ENCODE measurements at regions not wholly inside any gene's neighbourhood (a gene's known extent, or its start where the extent isn't known, plus 50 kb on each side); places are given as distances from the start of the nearest gene placed in this dataset.

DNA sequence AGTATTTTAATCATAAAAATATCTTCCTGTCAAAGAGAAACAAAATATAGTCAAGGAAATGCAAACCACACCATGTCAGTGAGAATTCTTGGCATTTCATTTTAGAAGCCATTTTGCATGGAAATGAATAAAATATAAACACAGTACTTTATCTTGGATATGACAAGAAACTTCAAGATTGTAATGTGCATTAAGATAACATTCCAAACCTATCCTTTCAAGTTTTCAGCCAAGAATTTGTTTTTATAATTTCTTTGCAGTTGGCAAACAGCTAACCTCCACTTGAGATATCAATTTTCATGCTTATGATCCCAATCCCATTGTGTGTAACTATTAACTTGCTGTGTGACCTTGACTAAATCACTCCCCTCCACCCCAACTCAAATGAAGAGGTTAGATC is 59.3 kb upstream of the WT1 start:
- no peaks in the 10 kb centered on the region for H3K9me3 ChIP-seq (ENCODE audit: insufficient read depth in 2 of 2, low read depth in 1 of 2, low read length in 1 of 2)
- no peaks in the 10 kb centered on the region for H4K20me1 ChIP-seq (replicated peaks in 1 of 2; ENCODE audit: control insufficient read depth in 1 of 2, insufficient read depth in 2 of 2, low read length in 2 of 2)
- no peak overlapping the region for H3K4me3 ChIP-seq (ENCODE audit: extremely low read depth in 1 of 4, insufficient read depth in 2 of 4, low read depth in 3 of 4, low read length in 4 of 4)
- H2BK12ac ChIP-seq (ENCODE audit: low read depth, low read length), result no peak overlapping the region
- H3K4me2 ChIP-seq (ENCODE audit: insufficient read depth in 1 of 2, low read depth in 2 of 2, low read length in 2 of 2), result no peak overlapping the region
- H2BK120ac ChIP-seq (replicated peaks; ENCODE audit: low read depth, low read length), result no peak overlapping the region
- H4K91ac ChIP-seq (replicated peaks; ENCODE audit: insufficient read length, low read length), result no peak overlapping the region
- H2BK20ac ChIP-seq (ENCODE audit: low read length), result no peak overlapping the region
- no peak overlapping the region for H4K8ac ChIP-seq (ENCODE audit: extremely low read depth, insufficient read depth, low read length)
- H3K9ac ChIP-seq (replicated peaks in 1 of 4; ENCODE audit: extremely low read depth in 1 of 4, low read depth in 3 of 4, low read length in 3 of 4), result no peak overlapping the region
- no peaks in the 10 kb centered on the region for H3K23me2 ChIP-seq (ENCODE audit: low read depth, low read length)
- H2BK15ac ChIP-seq (ENCODE audit: low read length), result no peak overlapping the region
- H3K56ac ChIP-seq (replicated peaks; ENCODE audit: insufficient read length, low read depth, low read length), result no peak overlapping the region
- H2AFZ ChIP-seq (ENCODE audit: low read length), result no peak overlapping the region
- H3K23ac ChIP-seq (ENCODE audit: insufficient read length), result no peak overlapping the region
- no peak overlapping the region for H2AK5ac ChIP-seq (ENCODE audit: low read depth, low read length)
- DNase-seq (ENCODE audit: low read depth in 1 of 2, low spot score in 2 of 2), result no peak
- CTCF ChIA-PET (ENCODE audit: partially characterized antibody), result interaction anchor here (1.1 kb wide), 1 partner anchor 9 kb away, joined by 5 read pairs; no protein-coding TSS in a partner anchor
- no peak overlapping the region for H3K14ac ChIP-seq (ENCODE audit: insufficient read length)
- H3K36me3 ChIP-seq (ENCODE audit: control insufficient read depth in 2 of 4, insufficient read depth in 4 of 4, low read length in 3 of 4), result no peaks in the 10 kb centered on the region
- H2BK5ac ChIP-seq (ENCODE audit: low read depth, low read length), result no peak overlapping the region
- H3K18ac ChIP-seq (ENCODE audit: extremely low read depth, low read length), result no peak overlapping the region
- TF ChIP-seq RFX5 (IDR thresholded peaks at IDR 0.05; ENCODE audit: borderline replicate concordance, low read depth, low read length) (no peak), NRF1 (IDR thresholded peaks at IDR 0.05; ENCODE audit: low read depth, low read length) (no peak), SP2 (IDR thresholded peaks at IDR 0.05; ENCODE audit: low read length) (no peak), EGR1 (IDR thresholded peaks at IDR 0.05; ENCODE audit: borderline replicate concordance, low read depth, low read length) (no peak), BRCA1 (IDR thresholded peaks at IDR 0.05; ENCODE audit: low read depth, low read length) (no peak), SP4 (IDR thresholded peaks at IDR 0.05; ENCODE audit: low read length) (no peak), SIN3A (conservative IDR thresholded peaks at IDR 0.05 in 1 of 2, IDR thresholded peaks at IDR 0.05 in 1 of 2; ENCODE audit: low read depth in 1 of 2, low read length in 2 of 2) (no peak), PHF8 (conservative IDR thresholded peaks at IDR 0.05; ENCODE audit: low read depth, low read length) (no peak)
- TF ChIP-seq, protein P1, sequence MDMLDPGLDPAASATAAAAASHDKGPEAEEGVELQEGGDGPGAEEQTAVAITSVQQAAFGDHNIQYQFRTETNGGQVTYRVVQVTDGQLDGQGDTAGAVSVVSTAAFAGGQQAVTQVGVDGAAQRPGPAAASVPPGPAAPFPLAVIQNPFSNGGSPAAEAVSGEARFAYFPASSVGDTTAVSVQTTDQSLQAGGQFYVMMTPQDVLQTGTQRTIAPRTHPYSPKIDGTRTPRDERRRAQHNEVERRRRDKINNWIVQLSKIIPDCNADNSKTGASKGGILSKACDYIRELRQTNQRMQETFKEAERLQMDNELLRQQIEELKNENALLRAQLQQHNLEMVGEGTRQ (IDR thresholded peaks at IDR 0.05; ENCODE audit: low read length), result no peak
- TF ChIP-seq, protein P2, sequence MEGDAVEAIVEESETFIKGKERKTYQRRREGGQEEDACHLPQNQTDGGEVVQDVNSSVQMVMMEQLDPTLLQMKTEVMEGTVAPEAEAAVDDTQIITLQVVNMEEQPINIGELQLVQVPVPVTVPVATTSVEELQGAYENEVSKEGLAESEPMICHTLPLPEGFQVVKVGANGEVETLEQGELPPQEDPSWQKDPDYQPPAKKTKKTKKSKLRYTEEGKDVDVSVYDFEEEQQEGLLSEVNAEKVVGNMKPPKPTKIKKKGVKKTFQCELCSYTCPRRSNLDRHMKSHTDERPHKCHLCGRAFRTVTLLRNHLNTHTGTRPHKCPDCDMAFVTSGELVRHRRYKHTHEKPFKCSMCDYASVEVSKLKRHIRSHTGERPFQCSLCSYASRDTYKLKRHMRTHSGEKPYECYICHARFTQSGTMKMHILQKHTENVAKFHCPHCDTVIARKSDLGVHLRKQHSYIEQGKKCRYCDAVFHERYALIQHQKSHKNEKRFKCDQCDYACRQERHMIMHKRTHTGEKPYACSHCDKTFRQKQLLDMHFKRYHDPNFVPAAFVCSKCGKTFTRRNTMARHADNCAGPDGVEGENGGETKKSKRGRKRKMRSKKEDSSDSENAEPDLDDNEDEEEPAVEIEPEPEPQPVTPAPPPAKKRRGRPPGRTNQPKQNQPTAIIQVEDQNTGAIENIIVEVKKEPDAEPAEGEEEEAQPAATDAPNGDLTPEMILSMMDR (IDR thresholded peaks at IDR 0.05; ENCODE audit: control extremely low read depth in 1 of 3, insufficient read depth in 1 of 3, low read depth in 1 of 3, low read length in 3 of 3), result no peak
- POLR2A ChIA-PET (ENCODE audit: partially characterized antibody), result no interaction called here
- no peaks in the 10 kb centered on the region for H3K27me3 ChIP-seq (replicated peaks in 1 of 4; ENCODE audit: control insufficient read depth in 3 of 4, extremely low read depth in 1 of 4, insufficient read depth in 3 of 4, low read length in 3 of 4)
- no peaks in the 10 kb centered on the region for H3K4me1 ChIP-seq (replicated peaks in 1 of 4; ENCODE audit: control insufficient read depth in 3 of 4, insufficient read depth in 4 of 4, low read length in 3 of 4)
- H4K5ac ChIP-seq (ENCODE audit: insufficient read length, low read depth, low read length), result no peak overlapping the region
- no peak for FAIRE-seq
- no peak overlapping the region for H3K27ac ChIP-seq (ENCODE audit: low read depth, low read length)
- no peaks in the 10 kb centered on the region for H3K79me2 ChIP-seq (ENCODE audit: control insufficient read depth in 1 of 2, insufficient read depth in 2 of 2, low read length in 2 of 2)
- H3K4ac ChIP-seq (replicated peaks; ENCODE audit: insufficient read length, low read depth, low read length), result no peak overlapping the region
- no peaks in the 10 kb centered on the region for H3K79me1 ChIP-seq (ENCODE audit: low read depth, low read length)
